ENCODE measurements at regions not wholly inside any gene's neighbourhood (a gene's known extent, or its start where the extent isn't known, plus 50 kb on each side); places are given as distances from the start of the nearest gene placed in this dataset.

DNA sequence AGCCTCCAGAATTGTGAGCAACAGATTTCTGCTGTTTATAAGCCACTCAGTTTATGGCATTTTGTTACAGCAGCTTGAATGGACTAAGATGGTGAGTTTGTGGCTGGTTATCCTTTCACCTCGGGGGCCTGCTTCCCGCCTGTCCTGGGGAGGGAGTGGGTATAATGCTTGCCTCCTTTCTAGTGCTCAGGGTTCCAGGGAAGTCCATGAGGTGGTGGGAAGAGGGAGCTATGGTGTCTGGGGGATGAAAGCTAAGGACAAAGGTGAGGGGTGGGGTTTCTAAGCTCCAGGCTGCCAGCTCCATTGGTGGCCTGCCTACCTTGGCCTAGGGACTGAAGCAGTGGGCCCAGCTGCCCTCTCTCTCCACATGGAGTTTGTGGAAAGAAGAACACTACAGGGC, 50.2 kb upstream of the SDK2 start:
- no peak for DNase-seq (ENCODE audit: low read depth)

DNA sequence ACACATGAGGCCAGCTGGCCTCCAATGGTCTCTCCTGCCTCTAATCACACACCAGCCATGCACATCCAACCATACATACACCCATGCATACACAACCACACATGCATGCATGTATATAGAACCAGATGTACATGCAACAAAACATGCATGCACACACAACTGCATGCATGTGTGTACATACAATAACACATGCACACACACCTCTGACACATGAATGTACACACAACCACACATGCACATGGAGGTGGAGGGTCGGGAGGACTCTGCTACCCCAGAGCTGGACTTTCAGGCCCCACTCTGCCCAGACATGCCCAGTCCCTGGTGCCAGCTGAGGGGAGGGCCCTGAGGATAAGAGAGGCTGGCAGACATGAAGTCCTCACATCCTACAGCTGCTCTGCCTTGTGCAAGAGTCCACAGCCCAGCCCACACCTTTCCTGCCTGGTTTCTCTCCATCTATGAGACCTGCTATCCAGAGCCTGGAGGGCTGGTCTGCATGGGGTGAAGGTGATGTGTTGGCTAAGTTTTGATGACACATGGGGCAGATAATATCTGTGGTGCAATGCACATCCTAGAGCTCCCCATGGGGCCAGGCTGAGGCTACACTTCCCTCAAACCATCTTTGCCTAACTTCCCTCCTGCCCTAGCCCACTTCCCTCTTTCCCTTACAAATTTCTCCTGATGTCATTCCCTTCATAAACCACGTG, 50.9 kb upstream of the SDK2 start:
- no peak for DNase-seq (ENCODE audit: low read depth)

DNA sequence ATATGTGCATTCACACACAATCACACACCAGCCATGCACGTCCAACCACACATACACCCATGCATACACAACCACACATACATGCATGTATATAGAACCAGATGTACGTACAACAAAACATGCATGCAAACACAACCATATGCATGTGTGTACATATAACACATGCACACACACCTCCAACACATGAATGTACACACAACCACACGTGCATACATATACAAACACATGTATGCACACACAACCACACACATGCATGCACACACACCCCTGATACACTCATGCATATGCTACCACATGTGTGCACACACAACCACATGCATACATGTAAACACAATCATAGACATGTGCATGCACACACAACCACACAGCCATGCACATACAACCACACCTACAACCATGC, 52.0 kb upstream of the SDK2 start:
- no peak for DNase-seq (ENCODE audit: low read depth)

DNA sequence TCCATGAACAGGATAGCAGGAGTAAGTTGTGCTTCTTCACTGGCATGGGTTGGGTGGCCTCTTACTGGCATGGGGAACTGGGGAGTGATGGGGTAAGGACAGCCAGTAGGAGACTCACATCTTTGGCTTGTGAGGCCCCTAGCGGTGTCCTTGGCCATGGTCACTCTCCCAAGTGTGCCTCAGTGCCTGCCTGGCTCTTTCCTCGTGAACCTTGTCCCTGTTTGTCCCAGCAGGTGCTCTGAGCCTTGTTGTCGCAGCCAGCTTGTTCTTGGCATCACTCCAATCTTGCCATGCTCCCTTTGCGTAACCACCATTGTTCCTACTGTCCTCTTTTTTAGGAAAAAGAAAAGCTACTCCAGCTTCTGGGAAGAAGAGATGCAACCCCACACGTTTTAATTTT, 53.6 kb upstream of the SDK2 start:
- no peak for DNase-seq (ENCODE audit: low read depth)

DNA sequence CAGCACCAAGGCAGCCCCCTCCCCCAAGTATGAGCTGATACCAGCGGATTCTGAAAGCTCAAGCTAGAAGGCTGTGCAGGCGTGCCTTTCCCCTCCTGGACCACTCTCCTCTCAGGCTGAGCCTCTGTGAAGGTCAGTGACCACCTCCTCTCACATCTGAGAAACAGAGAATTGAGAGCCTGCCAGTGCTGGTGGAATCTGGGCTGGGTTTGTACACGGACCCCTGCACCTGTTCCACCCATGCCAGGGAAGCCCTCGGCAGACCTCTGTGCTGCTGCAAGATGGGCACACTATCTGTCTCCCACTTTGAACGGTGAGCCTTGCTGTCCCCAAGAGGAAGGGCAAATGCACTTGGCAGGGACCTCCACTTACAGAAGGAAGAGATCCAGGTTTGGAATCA, 54.7 kb upstream of the SDK2 start:
- no peak for DNase-seq (ENCODE audit: low read depth)

DNA sequence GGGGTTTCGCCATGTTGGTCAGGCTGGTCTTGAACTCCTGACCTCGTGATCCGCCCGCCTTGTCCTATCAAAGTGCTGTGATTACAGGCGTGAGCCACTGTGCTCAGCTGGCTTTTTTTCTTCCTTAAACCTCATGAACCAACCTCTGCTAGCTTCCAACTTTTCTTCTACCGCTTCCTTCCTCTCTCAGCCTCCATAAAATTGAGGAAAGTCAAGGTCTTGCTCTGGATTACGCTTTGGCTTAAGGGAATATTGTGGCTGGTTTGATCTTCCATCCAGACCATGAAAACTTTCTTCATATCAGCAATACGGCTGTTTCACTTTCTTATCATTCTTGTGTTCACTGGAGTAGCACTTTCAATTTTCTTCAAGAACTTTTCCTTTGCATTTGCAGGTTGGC, 57.5 kb upstream of the SDK2 start:
- no peak for DNase-seq (ENCODE audit: low read depth)

DNA sequence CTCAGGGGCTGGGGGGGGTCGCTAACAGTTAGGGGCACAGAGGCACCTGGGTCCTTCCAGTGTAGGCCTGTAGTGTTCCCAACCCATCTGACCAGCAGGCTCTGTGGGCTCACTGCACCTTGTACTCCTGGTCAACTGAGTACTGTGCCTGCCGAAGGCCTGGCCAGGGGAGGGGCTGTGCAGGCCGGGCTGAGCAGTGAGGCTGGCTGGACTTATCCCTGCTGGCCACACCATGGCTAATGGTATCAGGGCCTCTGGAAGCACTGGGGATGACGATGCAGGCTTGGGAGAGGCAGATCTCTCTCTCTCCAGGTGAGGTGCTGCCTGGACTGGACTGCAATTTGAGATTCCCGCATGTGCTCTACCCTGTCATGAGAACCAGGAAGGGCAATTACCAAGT, 58.9 kb upstream of the SDK2 start:
- no peak for DNase-seq (ENCODE audit: low read depth)

DNA sequence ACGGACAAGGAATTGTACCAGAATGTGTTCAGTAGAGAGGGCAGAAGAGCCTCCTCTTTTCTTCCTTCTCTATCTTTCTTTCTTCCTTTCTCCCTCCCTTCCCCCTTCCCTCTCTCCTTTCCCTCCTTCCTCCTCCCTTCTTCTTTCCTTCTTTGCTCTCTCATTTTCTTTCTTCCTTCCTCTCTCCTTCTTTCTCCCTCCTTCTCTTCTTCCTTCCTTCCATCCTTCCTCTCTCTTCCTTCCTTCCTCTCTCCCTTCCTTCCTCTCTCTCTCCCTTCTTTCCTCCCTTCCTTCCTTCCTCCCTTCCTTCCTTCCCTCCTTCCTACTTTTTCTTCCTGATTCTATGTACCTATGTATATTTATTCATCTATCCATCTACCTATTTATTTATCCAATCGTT, 59.7 kb upstream of the SDK2 start:
- no peak for DNase-seq (ENCODE audit: low read depth)

DNA sequence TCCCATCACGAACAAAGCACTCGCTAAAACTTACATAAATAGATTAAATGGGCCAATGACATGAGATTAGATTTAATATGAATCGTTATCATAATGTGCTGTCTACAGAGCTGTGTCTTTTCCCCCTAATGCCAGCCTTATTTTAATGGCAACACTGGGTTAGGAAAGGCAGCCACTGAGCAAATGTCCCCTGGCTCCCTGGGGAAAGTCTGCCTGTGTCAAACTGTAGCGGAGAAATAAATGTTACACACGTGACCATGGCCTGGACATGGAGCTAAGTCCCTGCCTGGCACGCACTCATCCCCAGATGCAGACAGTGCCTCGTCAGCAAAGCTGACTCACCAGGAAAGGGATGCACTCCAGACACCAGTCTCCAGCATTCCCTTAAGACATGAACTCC, 61.3 kb upstream of the SDK2 start:
- DNase-seq (ENCODE audit: low read depth) = no peak

DNA sequence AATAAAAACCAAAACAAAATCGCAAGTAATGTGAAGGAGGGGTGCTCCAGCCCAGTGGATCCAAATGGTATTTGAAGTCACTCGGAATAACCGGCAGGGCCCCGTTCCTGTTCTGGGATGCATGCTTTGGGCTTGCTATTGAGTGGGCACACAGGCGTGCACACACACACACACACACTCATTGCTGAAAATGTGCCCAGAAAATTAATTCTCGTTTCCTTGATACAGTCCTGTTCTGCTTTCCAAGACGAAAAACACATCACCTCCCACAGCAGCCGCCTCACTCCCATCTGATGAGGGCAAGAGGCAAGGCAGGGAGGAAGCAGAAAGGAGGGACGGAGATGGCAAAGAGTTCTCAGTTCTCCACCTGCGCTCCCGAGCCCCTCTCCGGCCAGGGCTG, 62.2 kb upstream of the SDK2 start:
- DNase-seq (ENCODE audit: low read depth) = no peak

DNA sequence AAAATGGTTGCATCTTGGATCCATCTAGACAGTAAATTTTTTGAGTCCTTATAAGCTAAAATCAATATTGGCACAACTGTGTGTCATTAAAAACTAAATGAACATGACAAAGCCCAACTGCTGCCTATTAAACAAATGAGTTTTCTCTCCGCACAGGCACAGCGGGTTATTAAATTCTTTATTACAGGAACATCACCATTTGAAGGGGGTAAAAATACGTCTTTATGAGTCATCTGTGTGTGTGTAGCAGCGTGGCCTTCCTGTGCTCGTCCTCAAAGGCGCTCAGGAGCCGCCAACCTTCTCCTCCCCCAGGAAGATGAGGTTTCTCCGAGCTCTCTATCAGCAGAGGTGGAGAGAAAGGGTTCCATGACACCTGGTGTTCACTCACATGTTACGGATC, 62.6 kb upstream of the SDK2 start:
- DNase-seq (ENCODE audit: low read depth) = no peak

DNA sequence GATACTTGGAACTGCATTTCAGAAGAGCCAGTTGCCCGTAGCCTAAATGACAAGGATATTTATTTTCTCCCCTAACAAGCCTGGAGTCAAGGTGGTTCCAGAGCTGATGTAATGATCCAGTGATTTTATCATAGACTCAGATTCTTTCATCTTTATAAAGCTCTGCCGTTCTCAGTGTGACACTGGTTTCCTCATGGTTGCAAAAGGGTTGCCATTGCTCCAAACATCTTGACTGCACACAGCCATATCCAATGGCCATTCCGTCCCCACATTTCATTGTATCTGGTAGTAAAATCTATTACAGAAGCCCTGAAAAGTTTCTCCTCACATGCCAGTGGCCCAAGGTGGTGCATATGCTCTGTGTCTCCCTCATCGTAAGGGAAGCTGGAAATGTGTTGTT, 63.1 kb upstream of the SDK2 start:
- DNase-seq (ENCODE audit: low read depth) = no peak

DNA sequence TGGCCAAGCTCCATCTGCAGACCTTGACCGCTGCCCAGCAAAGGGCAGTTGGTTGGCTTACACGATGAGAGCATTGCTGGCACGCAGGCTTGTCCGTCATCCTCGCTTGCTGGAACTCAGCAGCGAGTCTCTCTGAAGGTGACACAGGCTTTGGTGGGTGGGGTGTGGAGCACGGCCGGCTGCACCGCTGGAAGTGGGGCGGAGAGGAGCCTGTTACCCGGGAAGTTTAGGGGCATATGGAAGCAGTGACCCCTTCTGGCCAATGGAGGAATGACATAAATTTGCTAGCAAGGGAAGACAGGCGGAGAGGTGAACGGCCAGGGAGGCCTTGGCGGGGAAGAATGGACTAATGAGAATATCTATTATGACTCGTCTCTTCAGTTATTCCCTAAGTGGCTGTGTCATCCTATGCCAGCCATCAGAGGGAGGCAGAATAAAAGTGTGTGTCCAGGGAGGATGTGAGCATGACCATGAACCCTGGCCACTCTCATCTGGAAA, 65.9 kb upstream of the SDK2 start:
- peak; percentile 45 for DNase-seq (ENCODE audit: low read depth)

DNA sequence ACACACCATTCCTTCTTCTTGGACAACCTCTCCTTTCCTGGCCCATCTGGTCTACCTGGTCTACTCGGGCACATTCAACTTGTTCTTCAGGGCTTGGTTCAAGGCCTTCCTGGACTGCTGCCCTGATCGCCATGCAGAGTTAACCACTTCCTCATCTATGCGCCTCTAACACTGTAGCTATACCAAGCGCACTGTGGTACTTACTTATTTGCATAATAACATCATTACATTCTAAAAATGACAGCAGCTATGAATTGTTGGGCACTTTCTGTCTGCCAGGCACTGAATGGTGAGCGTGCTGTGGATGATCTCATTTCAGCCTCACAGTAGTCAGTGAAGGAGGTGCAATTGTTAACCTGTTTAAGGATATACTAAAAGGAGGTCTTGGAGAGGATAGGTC, 66.9 kb upstream of the SDK2 start:
- no peak for DNase-seq (ENCODE audit: low read depth)

DNA sequence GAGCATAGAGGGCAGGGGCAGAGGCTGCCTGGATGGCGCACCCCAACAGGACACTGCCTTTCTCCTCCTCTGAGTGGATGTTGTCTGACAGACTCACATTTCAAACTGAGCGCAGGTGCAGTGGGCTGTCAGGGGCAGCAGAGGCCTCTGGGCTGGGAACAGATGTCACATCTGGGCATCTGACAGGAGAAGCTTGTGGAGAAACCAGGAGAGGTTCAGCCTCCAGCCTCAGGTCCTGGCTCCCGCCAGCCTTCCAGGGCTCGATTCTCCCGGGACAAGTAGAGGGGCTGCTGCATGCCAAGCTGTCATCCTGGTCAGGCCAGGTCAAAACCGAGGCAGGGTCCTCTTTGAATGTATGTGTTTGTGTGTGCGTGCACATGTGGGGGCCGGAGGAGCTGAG, 67.7 kb upstream of the SDK2 start:
- DNase-seq (ENCODE audit: low read depth) = no peak

DNA sequence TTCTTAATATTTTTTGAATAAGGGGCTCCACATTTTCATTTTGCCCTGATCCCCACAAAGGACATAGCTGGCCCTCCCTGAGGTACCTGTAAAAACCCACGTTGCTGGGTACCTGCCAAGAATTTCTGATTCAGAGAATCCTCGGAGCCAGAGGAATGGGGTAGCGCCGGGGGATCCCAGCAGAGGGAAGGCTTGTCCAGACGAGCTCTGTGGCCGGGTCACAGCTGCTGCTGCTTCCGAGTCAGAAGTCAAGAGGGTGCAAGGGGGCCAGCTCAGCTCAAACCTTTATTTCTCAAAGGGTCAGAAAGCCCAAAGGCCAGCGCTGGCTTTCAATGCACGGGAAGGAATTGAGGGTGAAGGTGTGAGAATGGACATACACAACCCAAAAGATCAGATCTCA, 68.9 kb upstream of the SDK2 start:
- DNase-seq (ENCODE audit: low read depth) = no peak

DNA sequence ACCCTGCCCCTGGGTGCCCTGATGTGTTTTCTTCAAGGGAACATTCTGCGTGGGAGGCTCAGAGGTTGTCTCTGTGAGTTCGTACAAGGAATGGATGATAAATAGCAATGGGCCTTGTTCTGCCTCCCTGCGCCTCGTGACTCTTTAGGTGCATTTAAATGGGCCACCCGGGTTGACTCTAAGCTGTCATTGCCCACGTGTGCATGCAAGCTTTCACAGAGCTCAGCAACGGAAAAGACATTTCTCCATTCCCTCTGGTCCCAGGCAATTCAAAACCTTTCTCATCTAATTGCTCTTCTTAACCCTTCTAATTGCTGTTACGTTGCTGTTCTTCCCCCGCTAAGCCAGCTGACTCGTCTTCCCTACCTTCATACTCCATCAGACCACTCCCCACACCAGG, 71.5 kb upstream of the SDK2 start:
- no peak for DNase-seq (ENCODE audit: low read depth)

DNA sequence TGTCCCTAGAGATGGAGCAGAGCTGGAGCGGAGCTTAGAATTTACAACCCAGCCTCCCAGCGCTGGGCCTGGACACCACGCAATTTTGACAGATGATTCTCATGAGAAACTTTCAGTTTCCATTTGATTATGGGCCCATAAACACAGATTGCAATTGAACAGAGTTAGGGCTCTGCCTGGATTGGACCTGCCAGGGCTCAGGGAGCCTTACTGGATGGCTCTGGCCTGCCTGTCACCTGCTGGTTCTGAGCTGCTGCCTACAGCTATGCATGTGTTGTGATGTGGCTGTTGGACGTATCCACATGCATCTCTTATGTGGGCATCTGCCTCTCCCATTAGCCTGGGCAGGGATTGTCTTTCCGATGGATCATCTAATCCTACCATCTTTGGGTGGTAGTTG, 73.4 kb upstream of the SDK2 start:
- no peak for DNase-seq (ENCODE audit: low read depth)

DNA sequence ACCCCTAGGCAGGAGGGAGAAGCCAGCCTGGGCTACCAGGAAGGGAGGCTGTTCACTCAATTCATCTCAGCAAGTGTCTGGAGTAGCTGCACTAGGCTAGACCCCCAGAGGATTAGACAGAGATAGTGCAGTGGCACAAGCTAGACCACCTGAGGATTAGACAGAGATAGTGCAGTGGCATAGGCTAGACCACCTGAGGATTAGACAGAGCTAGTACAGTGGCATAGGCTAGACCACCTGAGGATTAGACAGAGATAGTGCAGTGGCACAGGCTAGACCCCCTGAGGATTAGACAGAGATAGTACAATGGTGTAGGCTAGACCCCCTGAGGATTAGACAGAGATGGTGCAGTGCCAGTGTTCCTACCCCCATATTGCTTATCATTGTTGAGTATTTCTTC, 74.1 kb upstream of the SDK2 start:
- no peak for DNase-seq (ENCODE audit: low read depth)

DNA sequence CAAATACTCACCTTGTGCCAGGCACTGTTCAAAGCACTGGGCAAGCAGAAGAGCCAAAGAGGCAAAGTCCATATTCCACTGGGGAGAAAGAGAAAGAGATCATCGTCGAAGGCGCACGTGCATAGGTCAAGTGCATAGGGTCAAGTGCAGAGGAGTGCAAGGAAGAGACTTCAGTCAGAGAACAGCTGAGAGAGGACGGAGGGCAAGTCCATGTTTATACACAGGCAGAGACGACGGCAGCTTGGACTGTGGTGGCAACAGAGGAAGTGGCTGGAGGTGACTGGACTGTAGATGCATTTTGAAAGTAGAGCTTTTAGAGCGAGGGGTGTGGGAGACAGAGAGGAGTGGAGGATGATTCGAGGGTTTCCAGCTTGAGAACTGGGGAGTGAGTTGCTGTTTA, 74.7 kb upstream of the SDK2 start:
- no peak for DNase-seq (ENCODE audit: low read depth)

DNA sequence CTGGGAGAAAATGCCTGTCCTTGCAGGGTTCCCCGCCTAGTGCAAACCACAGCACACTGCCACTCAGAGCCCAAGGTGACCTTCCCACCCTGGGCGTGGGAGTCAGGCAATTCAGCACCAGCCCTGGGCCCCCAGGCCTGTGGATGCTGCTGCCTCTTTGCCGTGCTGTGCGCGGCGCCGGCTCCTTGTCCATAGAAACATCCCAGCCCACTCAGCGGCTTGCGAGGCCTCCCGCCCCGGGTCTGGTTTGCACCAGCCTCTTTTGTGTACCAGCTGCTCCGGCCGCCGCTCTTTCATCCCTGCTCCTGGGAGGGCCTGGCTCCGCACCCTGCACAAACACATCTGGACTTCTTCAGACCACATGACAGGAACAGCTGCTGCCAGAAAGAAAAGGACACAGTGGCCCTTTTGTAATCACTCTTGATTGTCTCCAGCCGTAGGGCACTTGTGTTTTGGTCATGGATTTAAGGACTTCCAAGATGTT, 75.4 kb upstream of the SDK2 start:
- no peak for DNase-seq (ENCODE audit: low read depth)

DNA sequence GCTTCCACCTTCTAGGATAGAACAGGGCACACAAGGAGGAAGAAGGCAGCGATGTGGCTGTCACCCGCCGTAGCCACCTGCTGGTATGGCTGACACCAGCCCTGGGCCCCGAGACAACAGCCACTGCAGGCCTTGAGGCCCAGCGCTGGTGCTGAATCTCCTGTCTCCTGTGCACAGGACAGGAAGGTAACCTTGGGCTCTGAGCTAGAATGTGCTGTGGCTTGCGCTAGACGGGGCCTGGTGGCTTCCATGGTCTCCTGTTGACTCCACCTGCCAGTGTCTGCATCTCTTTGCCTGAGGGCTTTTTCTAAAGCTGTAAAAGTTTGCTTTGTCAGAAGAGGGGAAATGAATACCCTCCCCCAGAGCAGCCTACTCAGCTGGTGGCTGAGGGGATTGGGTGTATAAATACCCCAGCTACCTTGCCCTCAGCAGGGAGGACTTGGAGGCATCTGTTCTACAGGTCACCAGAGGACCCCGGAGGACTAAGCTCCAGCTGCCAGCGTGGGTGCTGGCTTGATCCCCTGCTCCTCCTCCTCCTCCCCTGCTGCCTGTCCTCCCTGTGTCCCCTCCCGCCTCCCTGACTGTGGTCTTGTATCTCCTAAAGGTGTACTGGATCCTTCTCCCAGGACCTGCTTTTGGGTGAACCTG, 76.1 kb upstream of the SDK2 start:
- no peak for DNase-seq (ENCODE audit: low read depth)

DNA sequence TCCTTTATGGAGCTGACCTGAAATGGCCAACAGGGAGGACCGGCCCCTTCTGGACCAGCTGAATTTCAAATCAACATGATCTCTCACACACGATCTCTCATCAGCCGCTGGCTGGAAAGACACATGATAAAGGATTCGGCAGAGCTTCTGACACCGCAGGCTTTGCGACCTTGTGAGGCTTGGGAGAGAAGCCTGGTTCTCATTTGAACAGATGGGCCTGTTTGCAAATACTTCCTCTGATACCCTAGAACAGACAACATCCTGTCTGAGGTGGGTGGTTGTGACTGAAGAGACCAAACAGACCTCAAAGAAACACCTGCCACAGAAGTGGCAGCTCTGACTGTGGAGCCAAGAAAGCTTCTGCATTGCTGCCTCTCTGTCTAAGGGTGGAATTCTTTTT, 77.9 kb upstream of the SDK2 start:
- DNase-seq (ENCODE audit: low read depth) = peak; percentile 30

DNA sequence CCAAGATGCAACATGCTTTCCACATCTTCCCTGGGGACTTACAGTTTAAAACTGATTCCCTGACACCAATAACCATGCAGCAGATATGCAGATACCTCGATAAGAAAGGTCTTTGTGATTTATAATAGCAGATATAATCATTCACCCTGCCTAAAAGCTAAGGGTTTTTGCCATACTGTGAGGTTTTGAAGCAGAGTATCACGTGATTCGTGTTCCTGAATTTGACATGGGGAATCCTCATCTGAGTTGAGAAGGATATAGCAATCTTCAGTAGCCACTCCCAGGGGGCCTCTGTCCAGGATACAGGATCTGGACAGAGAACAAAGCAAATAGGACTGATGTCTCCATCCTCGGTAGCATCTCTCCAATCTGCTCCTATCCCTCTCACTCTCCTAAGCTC, 79.1 kb upstream of the SDK2 start:
- DNase-seq (ENCODE audit: low read depth) = no peak
